ENCODE measurements at regions not wholly inside any gene's neighbourhood (a gene's known extent, or its start where the extent isn't known, plus 50 kb on each side); places are given as distances from the start of the nearest gene placed in this dataset.
"Not testable (repeated sequence)": the region's sequence is repeated elsewhere in the genome, so short reads cannot be mapped to it uniquely, and the experiment has no call there.

DNA sequence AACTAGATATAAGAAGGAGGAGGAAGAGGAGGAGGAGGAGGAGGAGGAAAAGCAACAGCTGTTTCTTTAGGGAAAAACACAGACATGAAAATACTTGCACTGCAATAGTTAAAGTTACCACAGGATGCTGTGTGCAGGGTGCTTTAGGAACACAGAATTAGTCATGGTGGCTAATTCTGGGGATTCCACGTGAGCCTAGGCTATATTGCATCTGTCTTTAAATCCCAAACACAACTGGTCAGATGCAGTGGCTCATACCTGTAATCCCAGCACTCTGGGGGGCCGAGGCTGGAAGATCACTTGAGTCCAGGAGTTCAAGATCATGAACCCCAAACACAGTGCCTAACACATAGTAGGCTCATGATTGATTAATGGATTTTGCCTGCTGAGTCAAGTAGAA lies 155.3 kb upstream of the C16orf82 start:
- no peak for DNase-seq

DNA sequence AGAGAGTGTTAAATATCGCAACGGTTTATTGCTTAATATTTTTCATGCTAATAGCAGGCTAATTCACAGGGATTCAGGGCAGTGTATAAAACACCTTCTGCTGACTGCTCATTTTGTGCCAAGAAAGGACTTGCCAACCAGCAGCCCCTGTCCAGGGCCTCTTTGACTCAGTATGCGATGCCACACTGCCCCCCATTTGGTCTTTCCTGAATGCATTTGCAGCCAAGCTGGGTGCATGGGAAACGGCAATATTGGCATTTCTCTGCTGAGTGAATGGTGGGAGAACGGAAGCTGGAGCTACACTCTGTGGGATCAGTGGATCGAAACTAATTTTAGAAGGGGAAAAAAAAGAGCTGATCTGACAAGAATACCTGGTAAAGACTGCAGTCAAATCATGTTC lies 152.9 kb upstream of the C16orf82 start:
- DNase-seq, result no peak

- no peak for DNase-seq
Measured at GRCh38 chr16:26930786-26931581, 135.7 kb upstream of the C16orf82 start.

DNA sequence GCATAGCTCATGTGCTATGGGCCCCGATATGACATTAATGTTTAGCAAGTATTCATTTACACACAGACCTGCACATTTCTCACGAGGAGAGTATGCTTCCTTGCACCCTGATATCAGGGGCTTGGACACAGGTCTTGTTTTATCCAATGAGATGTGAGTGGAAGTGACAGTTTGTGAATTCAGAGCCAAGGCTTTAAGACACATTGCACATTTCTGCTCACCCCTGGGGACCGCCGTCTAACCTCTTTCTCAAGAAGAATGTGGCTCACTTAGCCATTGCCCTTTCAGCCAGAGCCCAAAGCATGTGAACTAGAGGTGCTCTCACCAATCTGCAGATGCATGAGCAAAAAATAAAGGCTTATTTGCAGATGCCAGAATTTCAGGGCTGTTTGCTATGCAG lies 116.1 kb upstream of the C16orf82 start:
- DNase-seq, result no peak

GRCh38 chr16:26951950-26952349 lies 114.8 kb upstream of the C16orf82 start:
- no peak for DNase-seq

DNA sequence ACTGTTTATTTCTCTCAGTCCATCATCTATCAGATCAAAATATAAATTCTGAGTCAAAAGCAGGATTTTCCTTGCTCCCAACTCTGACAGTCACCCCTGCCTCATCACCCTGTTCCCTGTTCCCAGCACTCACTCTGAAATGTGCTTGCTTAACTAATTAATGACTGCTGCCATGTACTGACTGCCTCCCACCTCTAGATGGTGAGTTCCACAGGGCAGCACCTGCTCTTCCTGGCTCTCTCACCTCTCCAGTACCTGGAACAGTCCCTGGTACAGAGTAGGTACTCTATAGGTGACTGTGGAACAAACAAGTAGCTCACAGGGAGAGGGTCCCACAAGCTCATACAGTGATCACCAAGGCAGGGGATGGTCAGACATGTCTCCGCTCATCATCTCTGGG lies 114.3 kb upstream of the C16orf82 start:
- DNase-seq, result no peak

DNA sequence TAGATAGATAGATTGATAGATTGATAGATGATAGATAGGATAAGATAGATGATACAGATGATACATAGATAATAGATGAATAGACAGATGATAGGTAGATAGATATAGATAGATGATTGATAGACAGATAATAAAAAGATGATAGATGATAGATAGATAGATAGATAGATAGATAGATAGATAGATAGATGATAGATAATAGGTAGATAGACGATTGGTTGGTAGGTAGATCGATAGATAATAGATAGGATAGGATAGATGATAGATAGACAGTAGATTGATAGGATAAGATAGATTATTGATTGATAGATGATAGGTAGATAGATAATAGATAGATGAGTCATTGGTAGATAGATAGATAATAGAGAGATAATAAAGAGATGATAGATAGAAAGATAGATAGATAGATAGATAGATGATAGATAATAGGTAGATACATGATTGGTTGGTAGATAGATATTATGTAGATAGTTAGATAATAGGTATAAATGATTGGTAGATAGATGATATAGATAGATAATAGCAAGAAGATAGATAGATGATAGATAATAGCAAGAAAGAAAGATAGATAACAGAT lies 109.4 kb upstream of the C16orf82 start:
- DNase-seq, result no peak

- DNase-seq, result no peak
Measured at GRCh38 chr16:26959416-26960009, 107.2 kb upstream of the C16orf82 start.

DNA sequence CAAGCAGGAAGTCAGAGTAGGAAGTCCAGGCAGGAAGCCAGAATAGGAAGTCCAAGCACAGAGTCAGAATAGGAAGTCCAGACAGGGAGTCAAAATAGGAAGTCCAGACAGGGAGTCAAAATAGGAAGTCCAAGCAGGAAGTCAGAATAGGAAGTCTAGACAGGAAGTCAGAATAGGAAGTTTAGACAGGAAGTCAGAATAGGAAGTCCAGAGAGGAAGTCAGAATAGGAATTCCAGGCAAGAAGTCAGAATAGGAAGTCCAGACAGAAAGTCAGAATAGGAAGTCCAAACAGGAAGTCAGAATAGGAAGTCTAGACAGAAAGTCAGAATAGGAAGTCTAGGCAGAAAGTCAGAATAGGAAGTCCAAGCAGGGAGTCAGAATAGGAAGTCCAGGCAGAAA lies 105.3 kb upstream of the C16orf82 start:
- no peak for DNase-seq

- DNase-seq, result peak; percentile 7
Measured at GRCh38 chr16:26963109-26963508, 103.6 kb upstream of the C16orf82 start.

DNA sequence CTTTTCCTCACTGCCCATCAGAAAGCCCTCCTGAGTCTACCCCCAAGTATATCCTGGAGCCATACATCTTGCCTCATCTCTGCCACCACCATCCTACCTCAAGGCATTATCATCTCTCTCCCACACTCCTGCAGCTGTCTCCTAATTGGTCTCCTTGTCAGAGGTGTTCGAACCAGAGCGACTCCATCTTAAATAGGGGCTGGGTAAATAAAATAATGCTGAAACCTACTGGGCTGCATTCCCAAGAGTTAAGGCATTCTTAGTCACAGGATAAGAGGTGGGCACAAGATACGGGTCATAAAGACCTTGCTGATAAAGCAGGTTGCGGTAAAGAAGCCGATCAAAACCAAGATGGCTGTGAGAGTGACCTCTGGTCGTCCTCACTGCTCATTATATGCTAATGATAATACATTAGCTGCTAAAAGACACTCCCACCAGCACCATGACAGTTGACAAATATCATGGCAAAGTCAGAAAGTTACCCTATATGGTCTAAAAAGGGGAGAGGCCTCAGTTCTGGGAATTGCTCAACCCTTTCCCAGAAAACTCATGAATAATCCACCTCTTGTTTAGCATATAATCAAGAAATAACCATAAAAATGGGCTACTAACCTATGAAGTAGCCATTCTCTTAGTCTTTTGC lies 97.0 kb upstream of the C16orf82 start:
- DNase-seq, result no peak

DNA sequence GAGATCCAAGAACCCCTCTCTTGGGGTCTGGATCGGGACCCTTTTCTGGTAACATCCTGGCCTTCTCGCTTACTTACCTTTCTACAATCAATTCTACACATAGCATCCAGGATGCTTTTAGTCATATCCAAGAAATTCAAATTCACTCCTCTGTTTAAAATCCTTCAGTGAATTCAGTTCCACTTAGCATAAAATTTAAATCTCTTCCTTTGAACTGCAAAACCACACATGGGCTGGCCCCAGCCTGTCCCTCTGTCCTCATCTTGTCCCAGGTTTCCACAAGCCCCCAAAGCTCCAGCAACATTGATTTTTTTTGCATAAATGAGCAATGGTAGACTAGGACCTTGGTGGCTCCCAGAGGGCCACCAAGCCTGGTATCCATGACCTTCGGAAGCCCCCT lies 96.4 kb upstream of the C16orf82 start:
- no peak for DNase-seq

- no peak for DNase-seq
Measured at GRCh38 chr16:26976873-26977272, 89.9 kb upstream of the C16orf82 start.

DNA sequence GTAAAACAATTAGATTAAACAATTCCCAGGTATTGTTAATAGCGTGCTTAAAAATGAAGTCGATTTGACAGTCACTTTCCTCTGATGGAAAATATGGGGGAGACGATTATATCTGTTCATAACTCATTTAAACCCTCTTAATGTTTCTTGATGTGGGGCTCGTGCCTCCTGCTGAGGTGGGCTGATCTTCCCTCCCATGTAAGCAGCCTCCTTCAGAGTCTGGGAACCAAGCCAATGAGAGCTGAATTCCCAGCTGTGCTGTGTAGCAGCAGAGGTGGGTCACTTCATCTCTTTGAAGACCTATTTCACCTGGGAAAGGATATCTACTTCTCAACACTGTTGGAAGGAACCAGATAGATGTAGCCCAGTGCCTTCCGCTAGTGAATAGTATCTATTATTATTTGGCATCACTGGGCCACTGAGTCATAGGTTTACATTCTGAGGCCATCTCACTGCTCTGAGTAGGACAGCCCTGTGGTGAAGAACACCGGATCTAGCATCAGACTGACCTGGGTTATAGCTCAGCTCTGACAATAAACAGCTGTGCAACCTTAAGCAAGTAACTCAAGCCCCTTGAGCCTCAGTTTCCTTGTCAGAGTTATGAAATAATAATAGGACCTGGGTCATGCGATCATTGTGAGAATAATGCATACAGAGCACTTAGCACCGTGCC lies 85.3 kb upstream of the C16orf82 start:
- no peak for DNase-seq

DNA sequence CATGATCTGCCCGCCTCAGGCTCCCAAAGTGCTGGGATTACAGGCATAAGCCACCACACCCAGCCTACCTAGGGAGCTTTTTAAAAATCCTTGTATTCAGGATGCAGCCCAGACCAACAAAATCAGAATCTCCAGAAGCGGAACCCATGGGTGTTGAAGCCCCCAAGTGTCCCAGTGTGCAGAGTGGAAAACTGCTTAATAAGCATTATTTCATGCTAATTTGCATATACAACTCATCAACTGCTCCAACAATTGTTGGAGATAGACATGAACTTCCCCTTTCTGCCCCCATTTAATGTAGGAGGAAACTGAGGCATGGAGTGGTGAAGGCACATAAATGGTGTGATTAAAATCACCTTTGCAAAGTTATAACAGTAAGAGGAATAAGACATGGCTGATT lies 84.3 kb upstream of the C16orf82 start:
- DNase-seq, result no peak

- no peak for DNase-seq
Measured at GRCh38 chr16:26983426-26983825, 83.3 kb upstream of the C16orf82 start.

DNA sequence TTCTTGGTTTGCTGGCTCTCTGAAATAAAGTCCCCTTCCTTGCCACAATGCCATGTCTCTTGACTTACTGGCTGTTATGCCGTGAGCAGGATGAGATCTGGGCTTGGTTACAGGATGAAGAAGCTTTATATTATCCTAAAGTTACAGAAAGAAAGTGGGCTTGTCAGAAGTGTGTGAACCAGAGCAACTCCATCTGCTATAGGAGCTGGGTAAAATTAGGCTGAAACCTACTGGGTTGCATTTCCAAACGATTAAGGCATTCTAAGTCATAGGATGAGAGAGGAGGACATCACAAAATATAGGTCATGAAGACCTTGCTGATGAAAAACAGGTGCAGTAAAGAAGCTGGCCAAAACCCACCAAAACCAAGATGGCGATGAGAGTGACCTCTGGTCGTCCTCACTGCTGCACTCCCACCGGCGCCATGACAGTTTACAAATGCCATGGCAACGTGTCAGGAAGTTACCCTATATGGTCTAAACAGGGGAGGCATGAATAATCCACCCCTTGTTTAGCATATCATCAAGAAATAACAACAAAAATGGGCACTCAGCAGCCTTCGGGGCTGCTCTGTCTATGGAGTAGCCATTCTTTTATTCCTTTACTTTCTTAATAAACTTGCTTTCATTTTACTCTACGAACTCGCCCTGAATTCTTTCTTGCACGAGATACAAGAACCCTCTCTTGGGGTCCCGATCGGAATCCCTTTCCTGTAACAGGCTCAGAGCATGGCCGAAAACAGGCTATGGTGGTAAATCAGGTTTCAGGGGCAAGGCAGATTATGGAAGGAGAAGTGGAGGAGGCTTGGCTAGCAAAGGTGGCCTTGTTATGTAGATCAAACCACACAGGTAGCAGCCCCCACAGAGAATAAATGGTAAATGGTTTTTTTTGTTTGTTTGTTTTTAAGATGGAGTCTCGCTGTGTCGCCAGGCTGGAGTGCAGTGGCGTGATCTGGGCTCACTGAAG lies 81.3 kb upstream of the C16orf82 start:
- no peak for DNase-seq

- DNase-seq, result no peak
Measured at GRCh38 chr16:26987597-26988010, 79.1 kb upstream of the C16orf82 start.

GRCh38 chr16:26988186-26988585 lies 78.5 kb upstream of the C16orf82 start:
- no peak for DNase-seq

GRCh38 chr16:26990384-26991120 lies 76.2 kb upstream of the C16orf82 start:
- not testable (repeated sequence) for DNase-seq

GRCh38 chr16:26992666-26993349 lies 73.9 kb upstream of the C16orf82 start:
- no peak for DNase-seq

Data from CD4-positive, alpha-beta T cell treated with Interleukin-6 for 4 hours (primary cell).